Medulla oblongata (tissue), 1 donor: ENCODE measurements at regions not wholly inside any gene's neighbourhood (a gene's known extent, or its start where the extent isn't known, plus 50 kb on each side); places are given as distances from the start of the nearest gene placed in this dataset.

Experiments used
- DNase-seq: peaks from one replicate; pipeline ENCODE4 v3.0.0-alpha.2; 2015; ENCODE audit errors: extremely low spot score

- no peak for DNase-seq
Measured at GRCh38 chr3:72238010-72238691, 453.2 kb upstream of the PROK2 start.

DNA sequence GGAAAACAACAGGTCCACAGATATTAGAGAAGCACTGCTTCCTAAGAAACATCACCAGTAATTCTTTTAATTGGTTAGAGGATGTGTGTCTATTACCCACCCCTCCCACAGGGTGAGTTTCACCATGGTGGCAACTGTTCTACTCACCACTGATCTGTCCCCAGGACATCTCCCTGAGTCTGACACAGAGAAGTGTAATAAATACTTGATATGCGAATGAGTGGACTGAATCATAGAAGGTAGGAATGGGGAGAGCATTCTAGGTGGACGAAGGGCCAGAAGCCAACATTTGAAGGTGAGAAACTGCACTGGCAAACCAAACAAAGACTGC lies 452.7 kb upstream of the PROK2 start:
- no peak for DNase-seq

GRCh38 chr3:72234391-72234790 lies 449.4 kb upstream of the PROK2 start:
- peak; percentile 27 for DNase-seq

- no peak for DNase-seq
Measured at GRCh38 chr3:72233571-72233970, 448.6 kb upstream of the PROK2 start.

- DNase-seq: no peak
Measured at GRCh38 chr3:72232777-72233176, 447.8 kb upstream of the PROK2 start.

DNA sequence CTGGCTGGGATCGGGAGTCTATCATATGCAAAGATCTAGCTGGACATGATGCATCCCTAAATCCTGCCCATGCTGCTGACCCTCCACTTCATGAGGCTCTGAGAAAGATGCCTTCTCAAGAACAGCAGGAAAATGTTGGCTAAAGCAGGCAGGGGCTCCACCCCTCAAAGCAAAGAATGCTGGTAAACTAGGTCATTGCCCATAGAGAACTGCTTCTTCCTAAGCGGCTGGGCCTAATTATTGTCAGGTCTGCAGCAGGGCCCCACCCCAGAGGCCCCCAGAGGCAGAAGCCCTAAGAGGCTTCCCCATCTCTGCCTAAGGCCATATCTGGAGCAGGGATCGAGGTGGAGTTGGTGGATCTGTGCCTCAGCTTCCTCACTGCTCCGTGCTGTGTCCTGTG lies 447.4 kb upstream of the PROK2 start:
- DNase-seq: no peak

DNA sequence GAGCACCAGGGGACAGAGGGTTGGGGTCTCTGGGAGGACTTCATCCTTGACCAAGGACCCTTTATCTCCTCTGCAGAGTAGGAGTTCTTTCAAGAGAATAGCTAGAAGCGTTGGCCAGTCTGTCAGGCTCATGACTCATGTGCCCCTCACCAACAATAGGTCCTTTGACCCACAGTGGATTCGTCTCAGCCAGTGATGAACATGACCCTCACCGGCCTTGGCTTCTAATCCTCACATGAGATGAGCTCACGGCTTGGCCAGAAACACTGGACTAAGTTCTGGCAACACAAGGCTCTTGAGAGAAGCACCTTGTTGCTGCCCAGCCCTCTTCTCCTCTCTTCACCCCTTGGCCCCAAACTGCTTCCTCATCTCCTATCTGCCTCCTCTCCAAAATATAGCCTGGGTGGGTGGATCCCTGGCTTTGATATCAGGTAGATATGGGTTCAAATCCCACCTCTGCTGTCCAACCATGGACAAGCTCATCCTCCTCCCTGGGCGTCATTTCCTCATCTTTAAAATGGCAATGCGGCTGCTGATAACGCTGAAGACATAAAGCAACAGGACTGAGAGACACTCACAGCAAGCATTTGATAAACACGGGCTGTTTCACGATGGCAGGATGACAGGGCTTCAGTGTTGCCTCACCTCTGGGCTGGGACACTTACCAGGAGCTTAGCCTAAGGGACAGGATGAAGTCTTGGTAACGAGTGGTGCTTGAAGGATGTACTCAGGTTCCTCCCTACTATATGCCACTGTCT lies 446.7 kb upstream of the PROK2 start:
- DNase-seq: peak; percentile 92

DNA sequence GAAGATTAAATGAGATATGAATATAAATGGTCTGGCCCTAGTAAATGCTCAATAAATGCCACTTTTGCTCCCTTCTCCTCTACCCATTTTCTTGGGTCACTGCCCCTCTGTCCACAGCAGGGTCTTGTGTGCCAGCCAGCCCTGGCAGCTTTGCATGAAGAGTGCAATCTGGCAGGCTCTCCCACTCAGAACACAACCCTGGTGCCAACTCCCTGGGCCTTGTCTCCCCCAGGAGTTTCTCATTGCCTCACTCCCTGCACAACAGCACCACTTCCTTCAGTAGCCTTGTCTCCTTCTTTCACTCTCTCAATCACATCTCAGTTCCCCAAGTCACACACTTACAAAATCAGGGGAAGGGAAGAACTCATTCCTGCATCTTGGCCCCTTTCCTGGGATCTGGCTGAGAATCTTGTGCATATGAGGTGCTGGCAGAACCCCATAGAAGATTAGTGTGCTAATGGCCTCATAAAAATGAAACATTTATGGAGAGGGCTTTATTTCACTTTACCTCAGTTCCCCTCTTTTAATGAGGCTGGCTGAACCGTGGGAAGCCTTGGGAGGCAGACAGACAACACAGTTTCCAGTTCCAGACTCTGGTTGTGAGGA lies 445.9 kb upstream of the PROK2 start:
- peak; percentile 17 for DNase-seq

GRCh38 chr3:72229952-72230351 lies 445.0 kb upstream of the PROK2 start:
- DNase-seq: no peak

GRCh38 chr3:72227486-72228070 lies 442.6 kb upstream of the PROK2 start:
- DNase-seq: no peak

GRCh38 chr3:72224804-72225509 lies 440.0 kb upstream of the PROK2 start:
- no peak for DNase-seq

DNA sequence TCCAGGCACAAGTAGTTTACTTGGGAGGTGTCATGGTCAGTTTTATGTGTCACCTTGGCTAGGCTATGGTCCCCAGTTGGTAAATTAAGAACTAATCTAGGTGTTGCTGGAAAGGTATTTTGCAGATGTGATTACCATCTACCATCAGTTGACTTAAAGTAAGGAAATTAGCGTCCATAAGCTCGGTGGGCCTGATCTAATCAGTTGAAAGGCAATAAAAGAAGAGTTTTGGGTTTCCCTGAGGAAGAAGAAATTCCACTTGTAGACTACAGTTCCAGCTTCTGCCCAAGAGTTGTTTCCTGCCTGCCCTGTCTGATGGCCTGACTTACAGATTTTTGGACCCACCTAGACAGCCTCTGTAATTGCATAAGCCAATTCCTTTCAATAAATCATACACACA lies 438.7 kb upstream of the PROK2 start:
- no peak for DNase-seq

DNA sequence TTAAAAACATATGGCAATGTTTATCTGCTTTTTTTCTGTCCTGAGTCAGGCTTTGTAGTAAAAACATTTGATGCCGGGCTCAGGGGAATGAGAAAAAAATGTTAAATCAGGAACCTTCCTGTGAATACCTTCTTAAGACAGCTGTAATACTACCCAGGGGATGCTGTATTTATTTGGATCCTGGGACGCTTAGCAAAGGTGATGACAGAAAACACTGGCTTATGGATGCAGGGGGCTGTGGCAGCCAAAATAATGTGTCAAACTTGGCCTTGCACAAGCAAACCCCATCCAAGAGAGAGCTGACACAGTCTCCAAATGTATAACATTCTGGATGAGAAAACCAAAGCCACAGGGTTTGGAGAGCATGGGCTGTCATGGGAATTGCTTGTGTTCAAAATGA lies 438.2 kb upstream of the PROK2 start:
- DNase-seq: no peak

- DNase-seq: no peak
Measured at GRCh38 chr3:72222410-72222809, 437.5 kb upstream of the PROK2 start.

GRCh38 chr3:72220946-72221345 lies 436.0 kb upstream of the PROK2 start:
- no peak for DNase-seq

GRCh38 chr3:72219752-72220151 lies 434.8 kb upstream of the PROK2 start:
- no peak for DNase-seq

DNA sequence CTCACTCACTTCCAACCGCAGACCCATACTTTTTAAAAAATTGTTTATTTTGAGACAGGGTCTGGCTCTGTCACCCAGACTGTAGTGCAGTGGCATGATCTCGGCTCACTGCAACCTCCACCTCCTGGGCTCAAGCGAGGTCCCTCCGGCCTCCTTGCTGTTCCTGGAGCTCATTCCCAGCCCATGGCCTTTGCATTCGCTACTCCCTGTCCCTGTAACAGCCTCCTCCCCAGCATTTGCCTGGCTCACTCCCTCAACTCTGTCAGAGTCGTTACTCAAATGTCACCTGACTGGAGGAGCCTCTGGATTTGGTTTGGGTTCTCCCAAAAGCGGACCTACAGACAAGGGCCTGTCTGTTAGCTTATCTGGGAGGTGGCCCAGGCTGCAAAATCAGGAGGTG lies 432.6 kb upstream of the PROK2 start:
- DNase-seq: no peak

GRCh38 chr3:72214066-72214951 lies 429.4 kb upstream of the PROK2 start:
- no peak for DNase-seq

- DNase-seq: no peak
Measured at GRCh38 chr3:72213296-72214065, 428.5 kb upstream of the PROK2 start.

- no peak for DNase-seq
Measured at GRCh38 chr3:72212396-72212795, 427.4 kb upstream of the PROK2 start.
